ENCODE measurements at regions not wholly inside any gene's neighbourhood (a gene's known extent, or its start where the extent isn't known, plus 50 kb on each side); places are given as distances from the start of the nearest gene placed in this dataset.

DNA sequence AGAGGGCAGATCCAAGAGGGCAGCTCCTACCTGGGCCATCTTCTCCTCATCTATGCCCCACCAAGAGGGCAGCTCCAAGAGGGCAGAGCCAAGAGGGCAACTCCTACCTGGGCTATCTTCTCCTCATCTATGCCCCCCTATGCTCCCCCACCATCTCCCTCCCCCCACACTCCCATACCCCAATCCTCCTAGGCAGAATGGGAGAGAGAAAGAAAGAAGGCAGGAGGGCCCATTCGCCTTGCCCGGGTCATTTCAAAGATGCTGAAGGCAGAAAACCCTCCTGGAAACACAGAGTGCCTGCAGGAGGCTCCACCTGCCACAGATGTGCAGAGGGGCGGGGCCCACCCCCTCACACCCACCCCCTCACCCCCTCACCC is 78.5 kb downstream of the BUD13 start:
- Mint-ChIP-seq H3K4me1 (ENCODE audit: low read depth, unreplicated experiment) (no peaks in the 10 kb centered on the region), H3K27ac (ENCODE audit: unreplicated experiment) (no peak overlapping the region), H3K4me3 (ENCODE audit: unreplicated experiment) (no peak overlapping the region), H3K36me3 (ENCODE audit: insufficient read depth, unreplicated experiment) (no peaks in the 10 kb centered on the region), H3K9me3 (ENCODE audit: unreplicated experiment) (no peaks in the 10 kb centered on the region), H3K27me3 (ENCODE audit: insufficient read depth, unreplicated experiment) (no peaks in the 10 kb centered on the region)
- TF ChIP-seq CTCF (IDR thresholded peaks at IDR 0.05; ENCODE audit: insufficient read depth in 1 of 2, low read depth in 1 of 2, low read length in 1 of 2, severe bottlenecking in 1 of 2, unreplicated experiment in 1 of 2): no peak
- BruUV-seq (replicated peaks): no TSS peak
- intact Hi-C loops (cut with micrococcal nuclease; ENCODE audit: unreplicated experiment): loop anchor here (5.0 kb wide), 1 partner anchor 417 kb away; no protein-coding TSS in a partner anchor
- no peaks in the 10 kb centered on the region for H3K27me3 ChIP-seq (replicated peaks; ENCODE audit: control insufficient read depth, insufficient read depth, low read length)
- ChIA-PET CTCF (no interaction called here), POLR2A (no interaction called here)
- H3K9me3 ChIP-seq: no peaks in the 10 kb centered on the region
- no peaks in the 10 kb centered on the region for H3K36me3 ChIP-seq (ENCODE audit: control insufficient read depth, insufficient read depth, low read length)
- H3K4me3 ChIP-seq (ENCODE audit: low read depth, low read length): no peak overlapping the region
- DNase-seq: no peak
- H3K4me1 ChIP-seq: peaks cover 27% of the 10 kb centered on the region

GRCh38 chr11:116693593-116694348 is 79.0 kb downstream of the BUD13 start:
- no peak for TF ChIP-seq CTCF (IDR thresholded peaks at IDR 0.05; ENCODE audit: insufficient read depth in 1 of 2, low read depth in 1 of 2, low read length in 1 of 2, severe bottlenecking in 1 of 2, unreplicated experiment in 1 of 2)
- no peaks in the 10 kb centered on the region for H3K9me3 ChIP-seq
- Mint-ChIP-seq H3K9me3 (ENCODE audit: unreplicated experiment) (no peaks in the 10 kb centered on the region), H3K27me3 (ENCODE audit: insufficient read depth, unreplicated experiment) (no peaks in the 10 kb centered on the region), H3K4me3 (ENCODE audit: unreplicated experiment) (no peak overlapping the region), H3K4me1 (ENCODE audit: low read depth, unreplicated experiment) (no peaks in the 10 kb centered on the region), H3K36me3 (ENCODE audit: insufficient read depth, unreplicated experiment) (no peaks in the 10 kb centered on the region), H3K27ac (ENCODE audit: unreplicated experiment) (no peak overlapping the region)
- no peak overlapping the region for H3K4me3 ChIP-seq (ENCODE audit: low read depth, low read length)
- DNase-seq: peak; percentile 40 to 67
- H3K36me3 ChIP-seq (ENCODE audit: control insufficient read depth, insufficient read depth, low read length): no peaks in the 10 kb centered on the region
- no peaks in the 10 kb centered on the region for H3K27me3 ChIP-seq (replicated peaks; ENCODE audit: control insufficient read depth, insufficient read depth, low read length)
- no TSS peak for BruUV-seq (replicated peaks)
- CTCF ChIA-PET: no interaction called here
- peaks cover 27% of the 10 kb centered on the region for H3K4me1 ChIP-seq
- intact Hi-C loops (cut with micrococcal nuclease; ENCODE audit: unreplicated experiment): loop anchor here (5.0 kb wide), 1 partner anchor 416 kb away; no protein-coding TSS in a partner anchor
- POLR2A ChIA-PET: no interaction called here

DNA sequence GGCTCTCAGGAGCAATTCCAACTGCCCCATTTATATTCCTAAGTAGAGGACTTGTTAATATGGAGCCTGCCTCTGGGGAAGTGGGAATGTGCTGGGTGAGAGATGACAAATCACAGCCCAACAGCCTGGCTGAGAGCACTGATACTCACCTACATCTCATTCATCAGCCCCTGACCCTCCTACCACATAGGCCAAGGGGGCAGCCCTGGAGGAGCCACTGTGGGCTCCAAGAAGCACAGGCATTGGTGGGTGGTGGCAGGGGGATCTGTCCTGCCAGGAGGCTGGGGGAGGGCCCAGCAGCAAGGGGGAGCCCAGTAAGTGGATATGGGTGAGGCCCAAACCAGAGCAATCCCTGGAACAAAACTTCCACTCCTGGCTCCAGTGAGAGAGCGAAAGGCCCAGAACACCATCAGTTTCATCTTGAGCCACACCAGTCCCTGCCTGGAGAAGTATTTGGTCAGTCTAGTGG is 79.7 kb downstream of the BUD13 start:
- Histone ChIP-seq H3K4me3 (ENCODE audit: low read depth, low read length) (no peak overlapping the region), H3K27me3 (replicated peaks; ENCODE audit: control insufficient read depth, insufficient read depth, low read length) (no peaks in the 10 kb centered on the region), H3K36me3 (ENCODE audit: control insufficient read depth, insufficient read depth, low read length) (no peaks in the 10 kb centered on the region), H3K9me3 (no peaks in the 10 kb centered on the region), H3K4me1 (peaks cover 33% of the 10 kb centered on the region)
- CTCF ChIA-PET: no interaction called here
- Mint-ChIP-seq H3K27me3 (ENCODE audit: insufficient read depth, unreplicated experiment) (no peaks in the 10 kb centered on the region), H3K27ac (ENCODE audit: unreplicated experiment) (no peak overlapping the region), H3K9me3 (ENCODE audit: unreplicated experiment) (no peaks in the 10 kb centered on the region), H3K4me3 (ENCODE audit: unreplicated experiment) (no peak overlapping the region), H3K36me3 (ENCODE audit: insufficient read depth, unreplicated experiment) (no peaks in the 10 kb centered on the region), H3K4me1 (ENCODE audit: low read depth, unreplicated experiment) (peaks cover 5% of the 10 kb centered on the region)
- BruUV-seq (replicated peaks): no TSS peak
- peak in 1 of 2 experiments; percentile 36 for DNase-seq
- POLR2A ChIA-PET: no interaction called here
- no peak for TF ChIP-seq CTCF (IDR thresholded peaks at IDR 0.05; ENCODE audit: insufficient read depth in 1 of 2, low read depth in 1 of 2, low read length in 1 of 2, severe bottlenecking in 1 of 2, unreplicated experiment in 1 of 2)
- intact Hi-C loops (cut with micrococcal nuclease; ENCODE audit: unreplicated experiment): loop anchor here (5.0 kb wide), 1 partner anchor 416 kb away; no protein-coding TSS in a partner anchor

All from Caco-2 (cell line).